Lung (tissue), 11 donors: ENCODE measurements at regions not wholly inside any gene's neighbourhood (a gene's known extent, or its start where the extent isn't known, plus 50 kb on each side); places are given as distances from the start of the nearest gene placed in this dataset.

Experiments used
- ATAC-seq: fragments of 200-7000 bp; cut with Tn5 transposase; one replicate; pipeline ENCODE4 v1.9.1; 2020; ENCODE audit warnings: moderate number of reproducible peaks; ENCODE audit not compliant: insufficient read depth, low FRiP score
- DNase-seq, 3 donors: peaks; one replicate each; pipeline ENCODE4 v3.0.0-alpha.2; 2013 to 2017
- H3K27ac ChIP-seq, 2 donors: one replicate each; pipeline ENCODE4 v1.5.1; 2013; ENCODE audit warnings: mild to moderate bottlenecking in 2 of 2, moderate library complexity in 2 of 2, control low read depth in 1 of 2, inconsistent platforms in 1 of 2, low read depth in 1 of 2, low read length in 1 of 2
- H3K27me3 ChIP-seq, 3 donors: one replicate each; pipeline ENCODE4 v1.5.1; 2013; ENCODE audit warnings: low read length in 2 of 3; ENCODE audit not compliant: control insufficient read depth in 3 of 3, insufficient read depth in 3 of 3
- H3K36me3 ChIP-seq, 4 donors: one replicate each; pipeline ENCODE4 v1.5.1; 2013; ENCODE audit warnings: low read length in 4 of 4, mild to moderate bottlenecking in 1 of 4, moderate library complexity in 1 of 4; ENCODE audit not compliant: control insufficient read depth in 4 of 4, insufficient read depth in 4 of 4
- H3K4me1 ChIP-seq, 5 donors: one replicate each; pipeline ENCODE4 v1.5.1; 2013; ENCODE audit warnings: low read length in 5 of 5, mild to moderate bottlenecking in 2 of 5, moderate library complexity in 1 of 5; ENCODE audit not compliant: control insufficient read depth in 5 of 5, insufficient read depth in 5 of 5
- H3K4me3 ChIP-seq: one replicate; pipeline ENCODE4 v1.5.1; 2013; ENCODE audit warnings: mild to moderate bottlenecking, control low read depth, moderate library complexity
- H3K9ac ChIP-seq, 2 donors: one replicate each; pipeline ENCODE4 v1.5.1; 2013; ENCODE audit warnings: low read length in 2 of 2, control low read depth in 1 of 2; ENCODE audit not compliant: insufficient read depth in 1 of 2
- H3K9me3 ChIP-seq, 4 donors: one replicate each; pipeline ENCODE4 v1.5.1; 2013; ENCODE audit warnings: low read length in 3 of 4, mild to moderate bottlenecking in 1 of 4, moderate library complexity in 1 of 4; ENCODE audit not compliant: control insufficient read depth in 4 of 4, insufficient read depth in 3 of 4
- CTCF ChIP-seq: IDR thresholded peaks from 2 replicates; pipeline ENCODE4 v1.5.1; 2012; ENCODE audit warnings: mild to moderate bottlenecking; ENCODE audit errors: control extremely low read depth, extremely low read depth
- WGBS, 2 donors: extraction: QIAGEN DNeasy Blood & Tissue Kit; methylation state at CpG; one replicate each; pipeline ENCODE4 v1.1.7; 2013; 5-methylcytosine and 5-hydroxymethylcytosine counted together
- donor health status: control.
- donor health status: control.
- donor health status: Bipolar disorder and iron deficiency.
- donor health status: healthy.
- donor health status: DM: yes; HTN: yes; CAD: no.

- 70 to 82% methylated on average over 6 of the region's 6 CpGs for WGBS, 2 donors
- DNase-seq (no peak), ATAC-seq (no peak)
- Histone ChIP-seq H3K27me3 (no peaks in the 10 kb centered on the region), H3K27ac (no peak overlapping the region), H3K36me3 (peaks cover 0 to 4% (median 0%) of the 10 kb centered on the region in 4 donors), H3K9ac (no peak overlapping the region), H3K4me3 (no peak overlapping the region), H3K9me3 (no peaks in the 10 kb centered on the region), H3K4me1 (peaks cover 0 to 17% (median 3%) of the 10 kb centered on the region in 5 donors)
- no peak for TF ChIP-seq CTCF
Observed at GRCh38 chr3:124565551-124565950, 164.7 kb upstream of the UMPS start.

GRCh38 chr3:124566701-124567100 lies 163.6 kb upstream of the UMPS start:
- Histone ChIP-seq H3K27me3 (no peaks in the 10 kb centered on the region), H3K36me3 (peaks cover 0 to 4% (median 0%) of the 10 kb centered on the region in 4 donors), H3K4me3 (no peak overlapping the region), H3K9me3 (no peaks in the 10 kb centered on the region), H3K9ac (no peak overlapping the region), H3K27ac (no peak overlapping the region), H3K4me1 (peaks cover 0 to 17% (median 3%) of the 10 kb centered on the region in 5 donors)
- ATAC-seq (no peak), DNase-seq (no peak)
- 69 to 73% methylated on average over 2 of the region's 2 CpGs for WGBS, 2 donors
- TF ChIP-seq CTCF: no peak

- peaks cover 0 to 4% (median 0%) of the 10 kb centered on the region in 4 donors for H3K36me3 ChIP-seq
- no peak for ATAC-seq
Observed at GRCh38 chr3:124567179-124567578, 163.1 kb upstream of the UMPS start.

More at GRCh38 chr3:124567179-124567578, 163.1 kb upstream of the UMPS start:
- TF ChIP-seq CTCF: no peak
- H3K9ac ChIP-seq: no peak overlapping the region
- DNase-seq: no peak
- H3K4me3 ChIP-seq: no peak overlapping the region
- WGBS, 2 donors: 70 to 75% methylated on average over 1 of the region's 1 CpG
- no peaks in the 10 kb centered on the region for H3K9me3 ChIP-seq
- H3K27me3 ChIP-seq: no peaks in the 10 kb centered on the region
- H3K27ac ChIP-seq: no peak overlapping the region
- H3K4me1 ChIP-seq: peaks cover 0 to 17% (median 3%) of the 10 kb centered on the region in 5 donors
